HPDE6-E6E7 (cell line): ENCODE measurements at regions not wholly inside any gene's neighbourhood (a gene's known extent, or its start where the extent isn't known, plus 50 kb on each side); places are given as distances from the start of the nearest gene placed in this dataset.

Experiments used
- DNase-seq: peaks from one replicate; pipeline ENCODE4 v3.0.0; 2011; ENCODE audit warnings: missing footprints; ENCODE audit errors: extremely low spot score

DNA sequence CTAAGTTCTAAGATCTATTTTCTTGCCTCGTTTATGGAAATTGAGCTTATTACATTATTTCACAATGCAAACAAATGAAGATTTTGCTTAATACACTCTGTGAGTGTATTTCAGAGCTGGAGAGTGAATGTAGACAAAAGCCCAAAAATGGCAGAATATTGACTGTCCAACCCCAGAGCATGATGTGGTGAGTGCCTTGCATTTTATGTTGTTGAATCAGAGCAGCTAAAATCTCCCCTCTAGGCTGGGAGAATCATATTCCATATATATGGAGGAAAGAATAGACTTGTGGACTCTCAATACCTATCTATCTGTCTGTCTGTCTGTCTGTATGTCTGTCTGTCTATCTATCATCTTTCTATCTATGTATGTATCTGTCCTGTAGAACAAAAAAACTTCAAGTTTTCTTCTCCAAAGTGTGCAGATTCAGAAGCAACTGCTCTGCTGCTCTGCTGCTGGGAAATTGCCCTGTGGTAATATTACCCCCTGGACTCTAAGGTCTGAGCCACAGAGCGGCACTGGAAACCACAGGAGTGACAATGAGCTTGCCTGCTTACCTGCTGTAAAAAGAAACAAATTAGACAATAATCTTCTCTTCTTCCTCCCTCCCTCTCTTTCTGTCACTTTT is 209.4 kb upstream of the PRICKLE1 start:
- DNase-seq, result no peak

- no peak for DNase-seq
Measured at GRCh38 chr12:42794806-42795205, 205.3 kb upstream of the PRICKLE1 start.

DNA sequence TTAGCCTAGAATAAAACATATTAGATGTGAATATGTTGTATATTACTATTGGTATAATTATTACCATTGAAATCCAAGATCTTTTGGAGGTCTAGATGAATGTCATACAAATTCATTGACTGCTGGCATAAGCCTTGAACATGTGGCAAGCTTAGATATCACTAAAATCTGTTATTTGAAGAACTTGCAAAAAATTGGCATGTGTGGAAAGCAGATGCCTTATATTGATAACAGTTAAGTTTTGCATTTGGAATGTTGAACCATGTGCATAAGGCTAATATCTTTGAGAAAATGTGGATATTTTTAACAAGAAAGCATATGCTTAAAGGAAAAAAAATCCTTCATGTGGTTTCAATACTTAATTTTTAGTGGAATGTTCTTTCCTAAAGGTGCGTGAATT is 203.6 kb upstream of the PRICKLE1 start:
- DNase-seq, result no peak

- DNase-seq, result no peak
Measured at GRCh38 chr12:42792265-42792664, 202.7 kb upstream of the PRICKLE1 start.

GRCh38 chr12:42791399-42791798 is 201.9 kb upstream of the PRICKLE1 start:
- DNase-seq, result no peak

GRCh38 chr12:42790761-42791151 is 201.2 kb upstream of the PRICKLE1 start:
- peak; percentile 10 for DNase-seq

- DNase-seq, result no peak
Measured at GRCh38 chr12:42789808-42790760, 200.5 kb upstream of the PRICKLE1 start.

DNA sequence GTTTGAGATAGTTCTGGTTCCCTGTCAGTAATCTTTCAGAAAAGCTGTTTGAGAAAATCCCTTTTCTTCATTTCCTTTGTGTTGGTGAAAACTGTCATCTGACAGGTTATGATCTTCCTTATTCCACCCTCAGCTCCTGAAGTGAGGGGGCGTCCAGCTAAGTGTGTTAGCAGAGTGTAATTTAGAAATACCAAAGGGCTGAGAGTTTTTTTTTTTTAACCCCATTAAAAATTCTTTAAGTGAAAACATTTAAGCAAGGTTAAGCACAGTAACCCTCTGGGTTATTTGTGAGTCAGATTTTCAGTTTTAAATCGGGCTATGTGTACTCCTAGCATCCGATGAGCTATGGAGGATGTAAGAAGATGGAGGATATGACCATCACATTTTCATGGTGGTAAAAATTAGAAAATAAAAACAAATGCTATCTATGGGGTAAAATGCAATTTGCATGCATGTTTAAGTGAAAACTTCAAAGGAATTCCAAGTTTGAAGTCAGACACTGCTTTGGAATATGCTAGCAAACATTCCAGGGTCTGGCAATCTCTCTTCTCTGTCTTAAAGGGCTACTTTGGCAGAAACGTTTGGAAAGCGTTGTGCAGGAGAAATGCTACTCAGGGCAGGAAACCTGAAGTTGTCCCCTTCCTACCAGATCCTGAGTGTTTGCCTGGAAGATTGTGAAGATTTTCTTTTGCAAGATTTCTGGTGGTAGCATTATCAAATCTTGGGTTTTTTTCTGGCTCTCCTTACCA is 197.0 kb upstream of the PRICKLE1 start:
- no peak for DNase-seq

- DNase-seq, result no peak
Measured at GRCh38 chr12:42785944-42786343, 196.4 kb upstream of the PRICKLE1 start.

DNA sequence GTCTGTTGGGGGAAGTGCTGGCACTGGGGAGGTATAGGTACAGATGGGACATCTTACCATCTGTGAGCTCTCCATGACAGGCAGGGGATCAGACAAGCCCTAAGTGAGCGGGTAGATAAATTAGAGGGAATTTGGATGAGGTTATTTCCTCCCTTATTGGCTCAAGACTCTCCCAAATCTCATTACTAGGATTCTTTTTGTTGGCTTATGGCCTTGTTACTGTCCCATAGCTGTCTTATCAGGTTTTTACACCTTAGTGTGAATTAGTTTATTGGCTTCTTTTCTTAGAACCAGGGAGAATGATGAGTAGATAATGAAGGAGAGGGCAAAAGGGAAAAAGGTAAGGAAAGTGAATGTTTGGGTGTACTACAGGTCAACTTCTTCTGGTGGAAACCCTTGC is 191.1 kb upstream of the PRICKLE1 start:
- no peak for DNase-seq

- DNase-seq, result no peak
Measured at GRCh38 chr12:42779186-42779859, 189.8 kb upstream of the PRICKLE1 start.

GRCh38 chr12:42776396-42776795 is 186.8 kb upstream of the PRICKLE1 start:
- no peak for DNase-seq

GRCh38 chr12:42774238-42774637 is 184.7 kb upstream of the PRICKLE1 start:
- DNase-seq, result no peak

DNA sequence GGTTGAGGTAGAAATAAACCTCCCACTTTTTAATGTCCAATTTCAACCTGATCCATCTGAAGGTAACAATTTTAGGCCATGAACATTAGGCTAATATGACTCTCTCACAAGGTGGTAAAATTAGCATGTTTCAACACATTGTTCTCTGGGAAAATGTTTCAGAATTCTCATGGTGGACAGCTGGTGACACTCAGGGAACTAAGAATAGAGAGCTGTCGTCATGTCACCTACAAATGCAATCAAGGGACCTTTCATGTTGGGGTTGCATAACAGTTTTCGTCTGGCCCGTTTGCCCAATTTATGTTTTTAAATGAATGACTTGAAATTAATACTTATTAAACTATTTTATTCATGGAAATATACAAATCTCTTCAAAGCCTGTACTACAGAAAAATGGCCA is 180.7 kb upstream of the PRICKLE1 start:
- DNase-seq, result no peak

DNA sequence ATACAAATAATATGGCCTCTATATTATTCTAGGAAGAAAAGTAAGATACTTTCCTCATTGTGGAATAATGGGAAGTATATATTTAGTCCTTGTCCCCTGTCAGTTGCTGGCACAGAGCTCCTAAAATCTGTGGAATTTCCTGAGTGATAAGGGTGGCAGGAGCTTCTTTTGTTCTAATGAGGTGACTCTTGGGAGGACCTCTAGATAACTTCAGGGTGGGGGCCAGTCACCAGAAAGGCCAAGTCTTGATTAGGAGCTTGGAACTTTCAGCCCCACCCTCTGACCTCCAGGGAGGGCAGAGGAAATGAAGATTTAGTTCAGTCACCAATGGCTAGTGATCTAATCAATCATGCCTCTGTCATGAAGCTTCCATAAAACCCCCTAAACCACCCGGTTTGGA is 179.9 kb upstream of the PRICKLE1 start:
- DNase-seq, result no peak

DNA sequence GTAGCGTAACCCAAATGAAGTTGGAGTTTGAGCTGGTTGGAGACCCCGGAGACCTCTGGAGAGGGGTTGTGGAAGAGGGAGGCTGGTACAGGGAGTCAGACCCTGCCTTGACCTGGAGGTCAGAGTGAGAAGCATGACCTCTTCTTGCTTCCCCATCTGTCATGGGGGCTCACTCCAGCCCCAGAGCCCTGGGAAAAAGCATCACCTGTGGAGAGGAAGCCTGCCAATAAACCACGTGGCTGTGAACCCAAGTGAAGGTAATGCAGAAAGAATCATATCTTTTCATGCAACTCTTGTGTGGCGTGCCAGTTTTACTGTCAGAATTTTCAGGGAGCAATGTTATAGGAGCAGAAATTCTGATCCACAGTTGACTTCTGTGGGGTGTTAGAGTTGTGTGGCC is 178.5 kb upstream of the PRICKLE1 start:
- no peak for DNase-seq

DNA sequence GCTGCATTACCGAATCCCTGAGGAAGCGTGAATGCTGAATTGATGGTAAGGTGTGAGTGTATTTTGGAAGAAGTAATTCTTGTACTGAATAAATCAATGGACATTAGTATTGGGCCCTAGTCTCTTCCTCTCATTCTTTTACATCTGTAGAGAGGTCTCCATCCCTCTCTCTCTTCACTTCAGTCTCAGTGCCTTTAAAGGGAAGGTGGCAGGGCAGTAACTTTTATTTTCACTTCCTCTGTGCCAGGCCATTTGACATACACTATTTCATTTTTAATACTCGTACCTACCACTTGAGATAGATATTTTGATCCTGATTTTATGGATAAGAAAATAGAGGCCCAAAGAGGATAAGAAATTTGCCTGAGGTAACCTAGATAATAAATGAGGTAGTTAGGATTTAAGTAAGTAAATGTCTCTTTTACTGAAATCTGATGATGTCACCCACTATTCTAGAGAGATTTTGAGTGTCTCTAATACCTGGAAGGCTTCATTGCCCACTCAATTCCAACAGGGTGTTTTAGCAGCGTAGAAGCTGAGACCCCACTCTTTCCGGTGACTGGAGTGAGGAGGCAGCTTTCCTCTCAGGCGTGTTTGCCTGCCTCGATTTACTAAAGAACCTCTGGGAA is 177.9 kb upstream of the PRICKLE1 start:
- DNase-seq, result no peak

DNA sequence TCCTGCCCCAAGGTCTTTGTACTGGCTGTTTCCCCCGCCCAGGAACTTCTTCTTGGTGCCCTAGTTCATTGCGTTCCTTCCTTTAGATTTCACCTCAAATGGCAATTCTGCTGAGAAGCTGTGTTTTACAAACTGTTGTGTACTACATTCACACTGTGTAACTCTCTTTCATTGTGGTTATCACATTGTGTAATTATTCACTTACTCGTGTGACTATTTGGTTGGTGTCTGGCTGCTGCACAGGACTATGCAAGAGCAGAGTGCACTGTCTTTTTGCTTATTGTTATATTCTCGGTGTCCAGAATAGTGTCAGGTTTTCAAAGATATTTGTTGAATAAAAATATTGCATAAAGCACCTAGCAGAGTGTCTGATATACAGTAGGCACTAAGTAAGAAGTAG is 177.2 kb upstream of the PRICKLE1 start:
- DNase-seq, result no peak

DNA sequence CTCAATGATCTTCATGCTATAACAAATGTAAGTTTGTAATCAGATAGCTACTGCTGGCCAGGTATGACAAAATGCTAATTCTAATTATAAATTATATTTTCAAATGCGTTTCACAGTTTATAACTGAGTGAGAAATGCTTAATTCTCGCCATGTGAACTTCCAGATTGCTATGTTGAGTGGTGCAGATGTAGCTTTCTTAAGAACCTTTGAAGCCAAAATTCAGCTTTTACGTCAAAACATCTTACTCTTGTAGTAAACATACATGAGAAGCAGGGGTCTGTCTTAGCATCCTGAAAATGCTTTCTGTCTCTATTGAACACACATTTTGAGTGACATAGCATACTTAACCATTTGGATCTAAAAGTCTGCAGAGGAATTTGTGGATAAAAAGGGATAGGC is 176.5 kb upstream of the PRICKLE1 start:
- no peak for DNase-seq

- no peak for DNase-seq
Measured at GRCh38 chr12:42763682-42764081, 174.1 kb upstream of the PRICKLE1 start.

GRCh38 chr12:42762395-42762925 is 172.9 kb upstream of the PRICKLE1 start:
- no peak for DNase-seq
